ENCODE measurements at regions not wholly inside any gene's neighbourhood (a gene's known extent, or its start where the extent isn't known, plus 50 kb on each side); places are given as distances from the start of the nearest gene placed in this dataset.

DNA sequence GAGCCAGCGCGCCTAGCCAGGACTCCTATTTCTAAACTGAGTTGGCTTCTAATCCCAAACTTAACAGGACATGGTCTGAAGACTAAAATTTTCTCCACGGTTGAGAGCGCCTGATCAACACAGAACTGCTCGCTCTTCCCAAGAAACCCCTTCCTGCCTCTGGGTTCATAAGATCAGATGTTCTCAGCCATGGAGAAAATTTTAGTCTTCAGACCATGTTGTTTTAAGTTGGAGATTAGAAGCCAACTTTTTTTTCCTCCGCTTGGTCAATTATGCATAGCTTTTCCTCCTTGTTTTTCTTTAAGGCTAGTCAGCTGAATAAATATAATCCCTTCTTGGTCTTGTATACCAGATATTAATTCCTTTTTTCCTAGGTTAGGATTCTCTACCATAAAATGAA, 356.6 kb upstream of the ADAMTS9 start:
- H3K9me3 Mint-ChIP-seq: peaks cover 5% of the 10 kb centered on the region
- H3K4me1 Mint-ChIP-seq (ENCODE audit: unreplicated experiment): no peaks in the 10 kb centered on the region
- TF ChIP-seq, protein P1, sequence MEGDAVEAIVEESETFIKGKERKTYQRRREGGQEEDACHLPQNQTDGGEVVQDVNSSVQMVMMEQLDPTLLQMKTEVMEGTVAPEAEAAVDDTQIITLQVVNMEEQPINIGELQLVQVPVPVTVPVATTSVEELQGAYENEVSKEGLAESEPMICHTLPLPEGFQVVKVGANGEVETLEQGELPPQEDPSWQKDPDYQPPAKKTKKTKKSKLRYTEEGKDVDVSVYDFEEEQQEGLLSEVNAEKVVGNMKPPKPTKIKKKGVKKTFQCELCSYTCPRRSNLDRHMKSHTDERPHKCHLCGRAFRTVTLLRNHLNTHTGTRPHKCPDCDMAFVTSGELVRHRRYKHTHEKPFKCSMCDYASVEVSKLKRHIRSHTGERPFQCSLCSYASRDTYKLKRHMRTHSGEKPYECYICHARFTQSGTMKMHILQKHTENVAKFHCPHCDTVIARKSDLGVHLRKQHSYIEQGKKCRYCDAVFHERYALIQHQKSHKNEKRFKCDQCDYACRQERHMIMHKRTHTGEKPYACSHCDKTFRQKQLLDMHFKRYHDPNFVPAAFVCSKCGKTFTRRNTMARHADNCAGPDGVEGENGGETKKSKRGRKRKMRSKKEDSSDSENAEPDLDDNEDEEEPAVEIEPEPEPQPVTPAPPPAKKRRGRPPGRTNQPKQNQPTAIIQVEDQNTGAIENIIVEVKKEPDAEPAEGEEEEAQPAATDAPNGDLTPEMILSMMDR (conservative IDR thresholded peaks at IDR 0.05): no peak
- no peaks in the 10 kb centered on the region for H3K27me3 Mint-ChIP-seq
- peaks cover 3% of the 10 kb centered on the region for H3K36me3 Mint-ChIP-seq
- H3K4me3 Mint-ChIP-seq: no peak overlapping the region
- no peak for DNase-seq (ENCODE audit: extremely low spot score, unreplicated experiment)
- H3K27ac Mint-ChIP-seq: no peak overlapping the region

DNA sequence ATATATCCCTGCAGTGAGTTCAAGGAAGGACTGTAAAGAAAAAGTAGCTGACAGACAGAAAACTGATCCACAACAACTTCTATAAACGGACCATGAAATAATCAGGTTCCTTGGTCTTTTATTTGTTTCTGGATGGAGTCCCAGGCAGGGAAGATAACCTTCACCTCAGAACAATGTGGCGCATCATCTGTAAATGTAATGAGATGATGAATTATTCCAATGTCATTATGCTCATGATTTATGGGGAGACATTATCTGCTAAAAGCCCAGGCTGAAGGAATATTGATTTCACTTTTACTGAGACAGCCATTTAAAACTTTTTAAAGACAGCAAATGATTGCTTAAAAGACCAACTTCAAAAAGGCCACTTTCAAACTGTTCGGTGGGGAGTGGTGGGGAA, 354.9 kb upstream of the ADAMTS9 start:
- TF ChIP-seq, protein P1 (conservative IDR thresholded peaks at IDR 0.05): no peak
- no peak for DNase-seq (ENCODE audit: extremely low spot score, unreplicated experiment)
- H3K4me3 Mint-ChIP-seq: no peak overlapping the region
- peaks cover 3% of the 10 kb centered on the region for H3K36me3 Mint-ChIP-seq
- H3K27ac Mint-ChIP-seq: no peak overlapping the region
- H3K9me3 Mint-ChIP-seq: peaks cover 5% of the 10 kb centered on the region
- H3K4me1 Mint-ChIP-seq (ENCODE audit: unreplicated experiment): no peaks in the 10 kb centered on the region
- H3K27me3 Mint-ChIP-seq: no peaks in the 10 kb centered on the region

DNA sequence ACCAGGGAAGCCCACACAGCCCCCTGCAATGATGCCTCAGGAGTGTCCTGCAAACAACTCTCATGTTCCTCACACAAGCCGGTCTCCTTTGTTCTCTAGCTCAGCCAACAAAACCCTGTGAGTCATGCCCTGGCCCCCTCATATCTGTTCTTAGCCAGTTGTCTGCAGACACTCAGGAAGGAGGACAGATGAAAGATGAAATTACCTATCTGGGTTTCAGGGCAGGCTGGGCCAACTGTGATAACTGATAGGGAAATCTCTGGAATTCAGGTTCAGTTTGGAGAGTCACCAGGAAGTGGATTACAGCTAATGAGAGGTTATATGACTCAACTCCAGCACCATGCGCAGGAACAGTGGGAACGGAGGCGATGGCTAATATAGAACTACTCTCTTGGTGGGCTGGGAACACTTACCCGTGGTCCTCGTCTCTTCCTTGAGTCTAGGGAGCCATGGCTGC, 352.0 kb upstream of the ADAMTS9 start:
- Mint-ChIP-seq H3K9me3 (no peaks in the 10 kb centered on the region), H3K36me3 (no peaks in the 10 kb centered on the region), H3K27me3 (no peaks in the 10 kb centered on the region), H3K4me1 (ENCODE audit: unreplicated experiment) (peaks cover 11% of the 10 kb centered on the region), H3K27ac (no peak overlapping the region), H3K4me3 (no peak overlapping the region)
- DNase-seq (ENCODE audit: extremely low spot score, unreplicated experiment): no peak
- TF ChIP-seq, protein P1 (conservative IDR thresholded peaks at IDR 0.05): no peak

GRCh38 chr3:65037861-65038260, 350.1 kb upstream of the ADAMTS9 start:
- Mint-ChIP-seq H3K27me3 (no peaks in the 10 kb centered on the region), H3K9me3 (no peaks in the 10 kb centered on the region), H3K36me3 (no peaks in the 10 kb centered on the region)

DNA sequence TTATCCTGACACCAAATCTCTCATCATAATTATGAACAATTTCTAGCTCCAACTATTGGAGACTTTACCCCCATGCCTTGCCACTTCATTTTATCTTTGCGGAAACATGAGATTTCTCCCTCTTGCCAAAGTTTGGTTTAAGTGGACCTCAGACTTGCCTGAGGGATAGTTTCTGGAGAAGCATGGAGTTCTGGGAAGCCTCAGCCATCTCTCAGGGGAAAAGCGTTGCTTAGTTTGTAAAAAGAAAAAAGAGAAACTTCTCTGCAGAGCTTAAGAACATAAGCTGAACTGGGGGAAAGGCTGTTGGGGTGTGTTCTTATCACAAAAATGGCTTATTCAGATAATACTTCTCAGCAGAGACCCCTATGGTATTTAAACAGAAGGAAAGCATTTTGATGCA, 347.4 kb upstream of the ADAMTS9 start:
- TF ChIP-seq, protein P1 (conservative IDR thresholded peaks at IDR 0.05): no peak
- Mint-ChIP-seq H3K27ac (no peak overlapping the region), H3K4me3 (no peak overlapping the region), H3K9me3 (peaks cover 10% of the 10 kb centered on the region), H3K4me1 (ENCODE audit: unreplicated experiment) (peaks cover 27% of the 10 kb centered on the region), H3K27me3 (peaks cover 4% of the 10 kb centered on the region), H3K36me3 (peaks cover 4% of the 10 kb centered on the region)
- DNase-seq (ENCODE audit: extremely low spot score, unreplicated experiment): no peak

More at GRCh38 chr3:65037861-65038260, 350.1 kb upstream of the ADAMTS9 start:
- no peak overlapping the region for H3K4me3 Mint-ChIP-seq
- DNase-seq (ENCODE audit: extremely low spot score, unreplicated experiment): no peak
- TF ChIP-seq, protein P1 (conservative IDR thresholded peaks at IDR 0.05): no peak
- no peak overlapping the region for H3K27ac Mint-ChIP-seq
- H3K4me1 Mint-ChIP-seq (ENCODE audit: unreplicated experiment): peaks cover 16% of the 10 kb centered on the region

DNA sequence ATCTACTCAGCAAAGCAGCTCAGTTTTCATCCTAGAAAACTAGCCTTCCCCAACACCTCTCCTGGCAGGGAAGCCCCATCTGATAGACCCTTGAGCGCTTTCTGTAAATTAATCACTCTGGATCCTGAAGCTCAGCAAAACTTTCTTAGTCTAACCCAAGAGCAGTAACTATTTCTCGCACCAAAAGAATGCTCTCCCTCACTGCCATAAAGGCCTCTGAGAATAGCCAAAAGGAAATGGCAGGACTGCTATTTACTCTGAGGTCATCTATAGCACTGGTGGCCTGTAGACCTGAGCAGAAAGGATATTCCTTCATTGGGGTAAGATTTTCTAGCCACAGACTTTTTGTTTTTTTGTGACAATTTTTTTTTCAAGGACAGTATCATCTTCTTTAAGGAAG, 345.8 kb upstream of the ADAMTS9 start:
- Mint-ChIP-seq H3K4me1 (ENCODE audit: unreplicated experiment) (peaks cover 31% of the 10 kb centered on the region), H3K36me3 (peaks cover 4% of the 10 kb centered on the region), H3K4me3 (no peak overlapping the region), H3K9me3 (peaks cover 11% of the 10 kb centered on the region), H3K27me3 (peaks cover 4% of the 10 kb centered on the region), H3K27ac (peak overlapping the region; percentile 22)
- TF ChIP-seq, protein P1 (conservative IDR thresholded peaks at IDR 0.05): no peak
- DNase-seq (ENCODE audit: extremely low spot score, unreplicated experiment): no peak
